ENCODE measurements at regions not wholly inside any gene's neighbourhood (a gene's known extent, or its start where the extent isn't known, plus 50 kb on each side); places are given as distances from the start of the nearest gene placed in this dataset.

DNA sequence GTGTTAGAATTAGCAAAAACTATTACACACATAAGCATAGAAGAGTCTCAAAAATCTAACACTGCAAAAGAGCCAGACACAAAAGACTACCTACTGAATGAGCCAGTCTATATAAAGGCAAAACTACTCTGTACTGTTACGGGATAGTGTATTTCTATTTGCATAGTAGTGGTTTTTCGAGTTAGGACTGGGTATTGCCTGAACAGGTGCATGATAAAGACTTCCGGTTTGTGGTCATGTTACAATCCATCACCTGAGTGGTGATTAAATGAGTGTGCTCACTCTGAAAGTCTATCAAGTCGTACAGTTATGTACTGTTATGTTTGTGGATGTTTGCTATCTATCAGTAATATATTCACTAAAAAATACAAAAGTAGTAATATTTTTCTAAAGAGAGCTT is 523.3 kb upstream of the SYT4 start:
- ChIA-PET POLR2A (ENCODE audit: low non-redundant PET) (no interaction called here), CTCF (no interaction called here)
- no peak for DNase-seq (ENCODE audit: low spot score)
- BruUV-seq (replicated peaks), result no TSS peak
- Histone ChIP-seq H3K4me1 (ENCODE audit: insufficient read depth, low read length, poor library complexity, severe bottlenecking) (peaks cover 2% of the 10 kb centered on the region), H3K9me3 (ENCODE audit: low read depth, low read length, poor library complexity, severe bottlenecking) (no peaks in the 10 kb centered on the region), H3K27me3 (replicated peaks; ENCODE audit: insufficient read depth, low read depth, low read length, poor library complexity) (no peaks in the 10 kb centered on the region), H3K4me3 (ENCODE audit: low read depth, low read length, poor library complexity, severe bottlenecking) (no peak overlapping the region), H3K36me3 (ENCODE audit: insufficient read depth, low read length, poor library complexity, severe bottlenecking) (no peaks in the 10 kb centered on the region), H3K27ac (ENCODE audit: low read depth, low read length, poor library complexity, severe bottlenecking) (no peak overlapping the region)
- TF ChIP-seq, protein P1, sequence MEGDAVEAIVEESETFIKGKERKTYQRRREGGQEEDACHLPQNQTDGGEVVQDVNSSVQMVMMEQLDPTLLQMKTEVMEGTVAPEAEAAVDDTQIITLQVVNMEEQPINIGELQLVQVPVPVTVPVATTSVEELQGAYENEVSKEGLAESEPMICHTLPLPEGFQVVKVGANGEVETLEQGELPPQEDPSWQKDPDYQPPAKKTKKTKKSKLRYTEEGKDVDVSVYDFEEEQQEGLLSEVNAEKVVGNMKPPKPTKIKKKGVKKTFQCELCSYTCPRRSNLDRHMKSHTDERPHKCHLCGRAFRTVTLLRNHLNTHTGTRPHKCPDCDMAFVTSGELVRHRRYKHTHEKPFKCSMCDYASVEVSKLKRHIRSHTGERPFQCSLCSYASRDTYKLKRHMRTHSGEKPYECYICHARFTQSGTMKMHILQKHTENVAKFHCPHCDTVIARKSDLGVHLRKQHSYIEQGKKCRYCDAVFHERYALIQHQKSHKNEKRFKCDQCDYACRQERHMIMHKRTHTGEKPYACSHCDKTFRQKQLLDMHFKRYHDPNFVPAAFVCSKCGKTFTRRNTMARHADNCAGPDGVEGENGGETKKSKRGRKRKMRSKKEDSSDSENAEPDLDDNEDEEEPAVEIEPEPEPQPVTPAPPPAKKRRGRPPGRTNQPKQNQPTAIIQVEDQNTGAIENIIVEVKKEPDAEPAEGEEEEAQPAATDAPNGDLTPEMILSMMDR (conservative IDR thresholded peaks at IDR 0.05; ENCODE audit: low read depth, low read length), result no peak
- no peak for TF ChIP-seq EZH2 (IDR thresholded peaks at IDR 0.05; ENCODE audit: borderline replicate concordance, low read depth, low read length, poor library complexity, severe bottlenecking)
- intact Hi-C loops (cut with micrococcal nuclease; ENCODE audit: unreplicated experiment), result no loop called here

DNA sequence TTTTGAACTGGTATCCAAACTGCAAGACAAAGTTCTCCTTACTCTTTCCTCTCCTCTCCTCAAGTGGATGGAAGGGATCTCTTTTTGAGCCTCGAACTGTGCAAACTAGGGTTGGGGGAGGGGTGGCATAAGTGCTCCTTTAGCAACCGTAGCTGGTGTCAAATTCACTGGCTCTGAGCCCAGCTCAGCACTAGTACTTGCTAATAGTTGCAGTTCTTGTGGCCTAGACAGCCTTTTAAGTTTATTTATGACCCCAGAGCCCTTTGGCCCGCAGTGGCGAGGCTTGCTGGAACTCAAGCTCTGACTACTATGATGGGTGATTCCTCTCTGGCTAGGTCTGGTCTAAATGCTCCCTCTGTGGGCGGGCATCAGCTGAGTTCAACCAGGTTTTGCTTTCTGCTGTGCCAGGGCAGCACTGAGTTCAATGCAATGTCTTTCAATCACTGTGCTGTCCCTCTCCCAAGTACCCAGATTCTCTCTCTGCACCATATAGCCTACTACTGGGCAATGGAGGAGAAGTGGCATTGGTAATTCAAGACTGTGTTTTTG is 528.4 kb upstream of the SYT4 start:
- intact Hi-C loops (cut with micrococcal nuclease; ENCODE audit: unreplicated experiment), result no loop called here
- H3K4me1 ChIP-seq (ENCODE audit: insufficient read depth, low read length, poor library complexity, severe bottlenecking), result peaks cover 4% of the 10 kb centered on the region
- BruUV-seq (replicated peaks), result no TSS peak
- POLR2A ChIA-PET (ENCODE audit: low non-redundant PET), result no interaction called here
- H3K9me3 ChIP-seq (ENCODE audit: low read depth, low read length, poor library complexity, severe bottlenecking), result no peaks in the 10 kb centered on the region
- DNase-seq (ENCODE audit: low spot score), result peak; percentile 32
- H3K27ac ChIP-seq (ENCODE audit: low read depth, low read length, poor library complexity, severe bottlenecking), result no peak overlapping the region
- no peaks in the 10 kb centered on the region for H3K36me3 ChIP-seq (ENCODE audit: insufficient read depth, low read length, poor library complexity, severe bottlenecking)
- TF ChIP-seq, protein P1 (conservative IDR thresholded peaks at IDR 0.05; ENCODE audit: low read depth, low read length), result no peak
- TF ChIP-seq EZH2 (IDR thresholded peaks at IDR 0.05; ENCODE audit: borderline replicate concordance, low read depth, low read length, poor library complexity, severe bottlenecking), result no peak
- CTCF ChIA-PET, result no interaction called here
- H3K4me3 ChIP-seq (ENCODE audit: low read depth, low read length, poor library complexity, severe bottlenecking), result no peak overlapping the region
- H3K27me3 ChIP-seq (replicated peaks; ENCODE audit: insufficient read depth, low read depth, low read length, poor library complexity), result no peaks in the 10 kb centered on the region

DNA sequence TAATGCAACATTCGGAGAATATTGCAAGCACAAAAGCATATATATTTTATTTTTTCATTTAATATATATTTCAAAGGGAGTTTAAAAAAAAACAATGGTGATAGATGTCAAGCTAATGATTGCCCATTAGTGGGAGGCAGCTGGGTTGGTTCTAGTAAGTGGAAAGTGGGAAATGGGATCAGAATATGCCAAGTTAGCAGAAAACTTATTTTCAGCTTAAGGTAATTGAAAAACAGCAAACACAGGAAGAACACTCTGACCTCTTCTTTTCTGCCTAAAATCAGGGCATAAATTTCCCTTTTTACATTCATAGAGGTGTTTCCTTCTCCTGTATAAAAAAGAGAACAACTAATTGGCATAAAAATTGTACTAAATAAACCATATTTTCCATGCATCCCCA is 535.3 kb upstream of the SYT4 start:
- no peaks in the 10 kb centered on the region for H3K36me3 ChIP-seq (ENCODE audit: insufficient read depth, low read length, poor library complexity, severe bottlenecking)
- ChIA-PET CTCF (no interaction called here), POLR2A (ENCODE audit: low non-redundant PET) (no interaction called here)
- H3K4me1 ChIP-seq (ENCODE audit: insufficient read depth, low read length, poor library complexity, severe bottlenecking), result no peaks in the 10 kb centered on the region
- no peak for DNase-seq (ENCODE audit: low spot score)
- H3K9me3 ChIP-seq (ENCODE audit: low read depth, low read length, poor library complexity, severe bottlenecking), result no peaks in the 10 kb centered on the region
- BruUV-seq (replicated peaks), result no TSS peak
- no peaks in the 10 kb centered on the region for H3K27me3 ChIP-seq (replicated peaks; ENCODE audit: insufficient read depth, low read depth, low read length, poor library complexity)
- H3K27ac ChIP-seq (ENCODE audit: low read depth, low read length, poor library complexity, severe bottlenecking), result no peak overlapping the region
- H3K4me3 ChIP-seq (ENCODE audit: low read depth, low read length, poor library complexity, severe bottlenecking), result no peak overlapping the region
- TF ChIP-seq, protein P1 (conservative IDR thresholded peaks at IDR 0.05; ENCODE audit: low read depth, low read length), result no peak
- no peak for TF ChIP-seq EZH2 (IDR thresholded peaks at IDR 0.05; ENCODE audit: borderline replicate concordance, low read depth, low read length, poor library complexity, severe bottlenecking)
- intact Hi-C loops (cut with micrococcal nuclease; ENCODE audit: unreplicated experiment), result no loop called here

Measured in A673 (cell line).